H1 (cell line): ENCODE measurements at regions not wholly inside any gene's neighbourhood (a gene's known extent, or its start where the extent isn't known, plus 50 kb on each side); places are given as distances from the start of the nearest gene placed in this dataset.

Source experiments
- CTCF ChIA-PET: fragments of 300-600 bp; sonication (Branson Sonifier 250); formaldehyde crosslinking; loops from one replicate; lab custom pipeline; 2021; ENCODE audit not compliant: partially characterized antibody; lab: Charles Lee
- POLR2A ChIA-PET: fragments of 300-600 bp; sonication (Branson Sonifier 250); formaldehyde crosslinking; loops from one replicate; lab custom pipeline; 2021; ENCODE audit warnings: inconsistent platforms; ENCODE audit not compliant: partially characterized antibody; lab: Charles Lee
- DNase-seq, 2 experiments: peaks; one replicate each; pipeline versions ENCODE4 v3.0.0 to v3.0.0-alpha.2; 2010 to 2022; ENCODE audit warnings: low spot score in 2 of 2, low read depth in 1 of 2, mixed read lengths in 1 of 2
- FAIRE-seq: peaks from 2 replicates; lab custom pipeline; 2011; peaks lifted over from hg19 to GRCh38; lab: Jason Lieb, UNC
- H2AFZ ChIP-seq: 2 replicates; pipeline ENCODE4 v1.8.1; 2012; ENCODE audit warnings: low read length, inconsistent platforms
- H2AK5ac ChIP-seq: 2 replicates; pipeline ENCODE4 v1.6.1; 2013; ENCODE audit warnings: low read depth, low read length
- H2BK120ac ChIP-seq: replicated peaks from 2 replicates; pipeline ENCODE3; 2013; ENCODE audit warnings: low read depth, low read length, inconsistent platforms
- H2BK12ac ChIP-seq: 2 replicates; pipeline ENCODE4 v1.6.1; 2013; ENCODE audit warnings: low read depth, low read length
- H2BK15ac ChIP-seq: 2 replicates; pipeline ENCODE4 v1.6.1; 2013; ENCODE audit warnings: low read length
- H2BK20ac ChIP-seq: 2 replicates; pipeline ENCODE4 v1.6.1; 2013; ENCODE audit warnings: low read length
- H2BK5ac ChIP-seq: 2 replicates; pipeline ENCODE4 v1.6.1; 2013; ENCODE audit warnings: low read depth, low read length
- H3K14ac ChIP-seq: 2 replicates; pipeline ENCODE4 v1.6.1; 2013; ENCODE audit warnings: inconsistent platforms; ENCODE audit not compliant: insufficient read length
- H3K18ac ChIP-seq: 2 replicates; pipeline ENCODE4 v1.6.1; 2013; ENCODE audit warnings: low read length; ENCODE audit errors: extremely low read depth
- H3K23ac ChIP-seq: 2 replicates; pipeline ENCODE4 v1.6.1; 2013; ENCODE audit warnings: inconsistent platforms; ENCODE audit not compliant: insufficient read length
- H3K23me2 ChIP-seq: 2 replicates; pipeline ENCODE4 v1.6.1; 2013; ENCODE audit warnings: low read depth, low read length
- H3K27ac ChIP-seq: 2 replicates; pipeline ENCODE4 v1.6.1; 2011; ENCODE audit warnings: low read depth, low read length, inconsistent platforms
- H3K27me3 ChIP-seq, 4 experiments: replicated peaks in 1 of 4; 1 replicate in 1 of 4; 2 replicates in 3 of 4; pipeline versions ENCODE4 v1.6.1 to v1.8.1; 2011 to 2013; ENCODE audit warnings: low read length in 3 of 4, mild to moderate bottlenecking in 3 of 4, inconsistent platforms in 2 of 4, mixed read lengths in 2 of 4, moderate library complexity in 1 of 4; ENCODE audit not compliant: control insufficient read depth in 3 of 4, insufficient read depth in 3 of 4; ENCODE audit errors: extremely low read depth in 1 of 4
- H3K36me3 ChIP-seq, 4 experiments: 2 replicates each; pipeline versions ENCODE4 v1.6.1 to v1.8.1; 2011 to 2013; ENCODE audit warnings: mild to moderate bottlenecking in 4 of 4, low read length in 3 of 4, moderate library complexity in 2 of 4, control low read depth in 1 of 4, inconsistent platforms in 1 of 4; ENCODE audit not compliant: insufficient read depth in 4 of 4, control insufficient read depth in 2 of 4
- H3K4ac ChIP-seq: replicated peaks from 2 replicates; pipeline ENCODE3; 2013; ENCODE audit warnings: low read length, low read depth, mixed read lengths, inconsistent platforms; ENCODE audit not compliant: insufficient read length
- H3K4me1 ChIP-seq, 4 experiments: replicated peaks in 1 of 4; 1 replicate in 1 of 4; 2 replicates in 3 of 4; pipeline versions ENCODE4 v1.6.1 to v1.8.1; 2011 to 2013; ENCODE audit warnings: low read length in 3 of 4, inconsistent platforms in 2 of 4, mixed read lengths in 1 of 4; ENCODE audit not compliant: insufficient read depth in 4 of 4, control insufficient read depth in 3 of 4
- H3K4me2 ChIP-seq, 2 experiments: 2 replicates each; pipeline versions ENCODE4 v1.6.1 to v1.8.1; 2011 to 2013; ENCODE audit warnings: low read depth in 2 of 2, low read length in 2 of 2, control low read depth in 1 of 2, inconsistent platforms in 1 of 2, mild to moderate bottlenecking in 1 of 2; ENCODE audit not compliant: insufficient read depth in 1 of 2
- H3K4me3 ChIP-seq, 4 experiments: fragments of 200-600, 300-600 bp in 1 of 4; sonication (generic), shearing (Covaris generic), sonication (Bioruptor Twin) in 1 of 4; 2 replicates each; pipeline versions ENCODE4 v1.5.1 to v1.8.1; 2011 to 2016; ENCODE audit warnings: low read length in 4 of 4, low read depth in 3 of 4, control low read depth in 2 of 4, inconsistent platforms in 2 of 4, mild to moderate bottlenecking in 2 of 4, mixed read lengths in 1 of 4, moderate library complexity in 1 of 4; ENCODE audit not compliant: insufficient read depth in 2 of 4; ENCODE audit errors: extremely low read depth in 1 of 4
- H3K56ac ChIP-seq: replicated peaks from 2 replicates; pipeline ENCODE3; 2013; ENCODE audit warnings: low read depth, mild to moderate bottlenecking, mixed read lengths, low read length, inconsistent platforms; ENCODE audit not compliant: insufficient read length
- H3K79me1 ChIP-seq: 2 replicates; pipeline ENCODE4 v1.6.1; 2013; ENCODE audit warnings: low read depth, low read length, control low read depth
- H3K79me2 ChIP-seq, 2 experiments: 2 replicates each; pipeline versions ENCODE4 v1.6.1 to v1.8.1; 2012 to 2013; ENCODE audit warnings: low read length in 2 of 2, mild to moderate bottlenecking in 2 of 2, inconsistent platforms in 1 of 2; ENCODE audit not compliant: insufficient read depth in 2 of 2, control insufficient read depth in 1 of 2
- H3K9ac ChIP-seq, 4 experiments: replicated peaks in 1 of 4; 1 replicate in 1 of 4; 2 replicates in 3 of 4; pipeline versions ENCODE4 v1.6.1 to v1.8.1; 2011 to 2013; ENCODE audit warnings: low read depth in 3 of 4, low read length in 3 of 4, control low read depth in 2 of 4, mild to moderate bottlenecking in 2 of 4, moderate library complexity in 2 of 4, inconsistent platforms in 1 of 4; ENCODE audit errors: extremely low read depth in 1 of 4
- H3K9me3 ChIP-seq, 2 experiments: 2 replicates each; pipeline versions ENCODE4 v1.6.1 to v1.8.1; 2012 to 2013; ENCODE audit warnings: mild to moderate bottlenecking in 2 of 2, moderate library complexity in 2 of 2, control low read depth in 1 of 2, inconsistent platforms in 1 of 2, low read depth in 1 of 2, low read length in 1 of 2, mixed read lengths in 1 of 2; ENCODE audit not compliant: insufficient read depth in 2 of 2
- H4K20me1 ChIP-seq, 2 experiments: replicated peaks in 1 of 2; 2 replicates each; pipeline versions ENCODE3 to v1.8.1; 2011 to 2013; ENCODE audit warnings: inconsistent platforms in 2 of 2, low read length in 2 of 2, mild to moderate bottlenecking in 1 of 2; ENCODE audit not compliant: insufficient read depth in 2 of 2, control insufficient read depth in 1 of 2
- H4K5ac ChIP-seq: 2 replicates; pipeline ENCODE4 v1.6.1; 2013; ENCODE audit warnings: low read length, low read depth, mixed read lengths, inconsistent platforms; ENCODE audit not compliant: insufficient read length
- H4K8ac ChIP-seq: 2 replicates; pipeline ENCODE4 v1.8.0; 2013; ENCODE audit warnings: mild to moderate bottlenecking, moderate library complexity, low read length, inconsistent platforms; ENCODE audit not compliant: insufficient read depth; ENCODE audit errors: extremely low read depth
- H4K91ac ChIP-seq: replicated peaks from 2 replicates; pipeline ENCODE3; 2013; ENCODE audit warnings: low read length, mixed read lengths, inconsistent platforms; ENCODE audit not compliant: insufficient read length
- BCL11A ChIP-seq, 2 experiments: IDR thresholded peaks; one replicate each; pipeline ENCODE4 v1.6.1; 2011; ENCODE audit warnings: low read depth in 2 of 2, low read length in 2 of 2, mild to moderate bottlenecking in 2 of 2
- CREB1 ChIP-seq: IDR thresholded peaks from 2 replicates; pipeline ENCODE4 v1.6.1; 2012; ENCODE audit warnings: inconsistent platforms
- EP300 ChIP-seq, 2 experiments: IDR thresholded peaks; 1 replicate in 1 of 2; 2 replicates in 1 of 2; pipeline ENCODE4 v1.6.1; 2011 to 2012; ENCODE audit warnings: low read depth in 2 of 2, low read length in 2 of 2, mild to moderate bottlenecking in 2 of 2, borderline replicate concordance in 1 of 2, inconsistent platforms in 1 of 2, moderate library complexity in 1 of 2
- EZH2 ChIP-seq: fragments of 200-600 bp; sonication (generic); IDR thresholded peaks from 2 replicates; pipeline ENCODE4 v1.7.1; 2012; ENCODE audit warnings: low read depth, mild to moderate bottlenecking, moderate library complexity, low read length, inconsistent platforms; ENCODE audit not compliant: severe bottlenecking
- PHF8 ChIP-seq: fragments of 200-600 bp; sonication (generic); conservative IDR thresholded peaks from 2 replicates; pipeline ENCODE4 v1.7.1; 2012; ENCODE audit warnings: low read depth, mild to moderate bottlenecking, inconsistent platforms, low read length, moderate library complexity
- RAD21 ChIP-seq, 2 experiments: IDR thresholded peaks in 1 of 2; conservative IDR thresholded peaks in 1 of 2; 2 replicates each; pipeline ENCODE4 v1.6.1; 2011; ENCODE audit warnings: low read depth in 2 of 2, low read length in 2 of 2, improper control_type of control experiment in 1 of 2, inconsistent platforms in 1 of 2, mild to moderate bottlenecking in 1 of 2, moderate library complexity in 1 of 2
- SIRT6 ChIP-seq: IDR thresholded peaks from one replicate; pipeline ENCODE4 v1.7.1; 2012; ENCODE audit warnings: low read length, inconsistent platforms
- SP2 ChIP-seq: IDR thresholded peaks from 2 replicates; pipeline ENCODE4 v1.6.1; 2012; ENCODE audit warnings: mild to moderate bottlenecking, low read length, inconsistent platforms
- SRF ChIP-seq: IDR thresholded peaks from 2 replicates; pipeline ENCODE4 v1.6.1; 2011; ENCODE audit warnings: mild to moderate bottlenecking, low read depth, low read length, moderate library complexity
- TAF1 ChIP-seq: IDR thresholded peaks from 2 replicates; pipeline ENCODE4 v1.6.1; 2011; ENCODE audit warnings: mild to moderate bottlenecking, low read depth, low read length
- TBP ChIP-seq: IDR thresholded peaks from 2 replicates; pipeline ENCODE4 v1.6.1; 2011; ENCODE audit warnings: low read depth, low read length, improper control_type of control experiment
- TCF12 ChIP-seq: IDR thresholded peaks from 2 replicates; pipeline ENCODE4 v1.6.1; 2011; ENCODE audit warnings: low read depth, mild to moderate bottlenecking, low read length
- TEAD4 ChIP-seq: IDR thresholded peaks from 2 replicates; pipeline ENCODE4 v1.6.1; 2012; ENCODE audit warnings: low read depth, low read length, inconsistent platforms, mixed read lengths
- WGBS, 2 experiments: shearing (Covaris generic) in 1 of 2; methylation state at CpG; one replicate each; pipeline versions ENCODE4 v1.1.6 to v1.1.7; 2013 to 2015; ENCODE audit warnings: low lambda C conversion rate in 2 of 2, mixed read lengths in 2 of 2, inconsistent platforms in 1 of 2, low coverage in 1 of 2, missing lambda C conversion rate in 1 of 2; ENCODE audit not compliant: insufficient replicate concordance in 2 of 2, insufficient coverage in 1 of 2, insufficient read length in 1 of 2; ENCODE audit errors: extremely low coverage in 1 of 2, missing lambda C conversion rate in 1 of 2; 5-methylcytosine and 5-hydroxymethylcytosine counted together

DNA sequence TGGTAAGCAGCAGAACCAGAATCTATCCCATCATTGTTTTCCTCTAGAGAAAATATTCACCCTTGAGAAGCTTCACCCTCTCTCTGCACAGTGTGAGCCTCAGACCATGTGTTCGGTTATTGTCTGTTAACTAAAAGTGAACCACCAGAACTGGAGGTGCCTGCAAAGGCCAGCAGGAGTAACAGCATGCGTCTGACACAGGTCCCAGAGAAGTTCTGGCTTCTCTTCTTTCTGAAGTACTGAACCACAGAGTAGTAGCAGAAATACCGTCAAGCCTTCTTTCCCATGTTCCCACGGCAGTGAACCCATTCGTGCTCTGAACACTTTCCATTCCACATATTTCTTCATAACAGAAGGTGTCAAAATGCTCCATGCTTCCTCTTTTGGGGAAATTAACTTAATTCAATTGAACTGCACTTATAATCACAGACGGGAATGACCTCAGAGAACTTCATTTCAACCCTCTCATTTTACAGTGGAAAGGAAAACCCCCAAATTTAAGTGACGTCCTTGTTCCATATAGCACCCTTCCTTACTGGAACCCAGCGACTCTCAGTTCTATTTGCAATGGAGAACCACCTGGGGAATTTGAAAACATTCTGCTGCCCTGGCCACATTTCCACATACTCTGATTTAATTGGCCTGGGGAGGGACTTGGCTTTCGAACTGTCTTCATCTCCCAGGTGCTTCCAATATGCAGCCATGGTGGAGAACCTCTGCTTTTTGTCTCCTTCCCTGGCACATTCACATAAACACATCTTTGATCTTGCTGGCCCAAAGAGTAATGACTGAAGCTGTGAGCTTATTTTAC, 519.1 kb downstream of the RNF144A start:
- H3K23me2 ChIP-seq: no peaks in the 10 kb centered on the region
- H3K9ac ChIP-seq: no peak overlapping the region
- H3K4me3 ChIP-seq: no peak overlapping the region
- H3K36me3 ChIP-seq: no peaks in the 10 kb centered on the region
- H4K20me1 ChIP-seq: no peaks in the 10 kb centered on the region
- H3K79me2 ChIP-seq: no peaks in the 10 kb centered on the region
- POLR2A ChIA-PET: interaction anchor here (0.6 kb wide), 1 partner anchor 1246 kb away, joined by 3 read pairs; no protein-coding TSS in a partner anchor
- H3K9me3 ChIP-seq: peaks cover 10 to 13% of the 10 kb centered on the region in 2 experiments; a peak in 3 of 4 replicates
- peak overlapping the region; percentile 44 for H2BK120ac ChIP-seq
- H2BK5ac ChIP-seq: no peak overlapping the region; the same call in 1 of the 2 replicates
- H2AK5ac ChIP-seq: 0 out of 2 replicates have a peak overlapping the region, but pooled peaks have one; percentile 8
- H3K14ac ChIP-seq: no peak overlapping the region
- H2AFZ ChIP-seq: no peak overlapping the region
- peaks cover 0 to 3% (median 2%) of the 10 kb centered on the region in 4 experiments; a peak in 3 of 7 replicates for H3K4me1 ChIP-seq
- no peaks in the 10 kb centered on the region for H3K79me1 ChIP-seq
- H3K4me2 ChIP-seq: no peak overlapping the region
- H3K56ac ChIP-seq: no peak overlapping the region
- no peak overlapping the region for H3K27ac ChIP-seq
- H3K18ac ChIP-seq: no peak overlapping the region
- no peak overlapping the region for H3K23ac ChIP-seq
- FAIRE-seq: no peak
- no peak overlapping the region for H2BK15ac ChIP-seq
- H4K91ac ChIP-seq: no peak overlapping the region
- WGBS, 2 experiments: 91% methylated on average over 9 of the region's 9 CpGs; no CpG with 5 or more reads in 1 of the 2 experiments
- H3K4ac ChIP-seq: no peak overlapping the region
- no peak for DNase-seq
- peaks cover 0 to 2% (median 0%) of the 10 kb centered on the region in 4 experiments; a peak in 2 of 7 replicates for H3K27me3 ChIP-seq
- H2BK12ac ChIP-seq: no peak overlapping the region
- no peak overlapping the region; the same call in 1 of the 2 replicates for H4K8ac ChIP-seq
- CTCF ChIA-PET: interaction anchor here (0.8 kb wide), 1 partner anchor 43 kb away, joined by 3 read pairs; no protein-coding TSS in a partner anchor
- H2BK20ac ChIP-seq: peak overlapping the region; percentile 40; the same call in 1 of the 2 replicates
- H4K5ac ChIP-seq: no peak overlapping the region
- TF ChIP-seq TAF1 (no peak), TEAD4 (no peak), SIRT6 (no peak), EZH2 (no peak), SP2 (no peak), TBP (no peak), BCL11A (IDR thresholded peaks at IDR 0.05; ENCODE audit: low read depth in 2 of 2, low read length in 2 of 2) (no peak), PHF8 (no peak), RAD21 (IDR thresholded peaks at IDR 0.05 in 1 of 2, conservative IDR thresholded peaks at IDR 0.05 in 1 of 2; ENCODE audit: low read depth in 2 of 2, low read length in 2 of 2) (no peak), TCF12 (no peak), EP300 (IDR thresholded peaks at IDR 0.05; ENCODE audit: borderline replicate concordance in 1 of 2, low read depth in 2 of 2, low read length in 2 of 2) (no peak), CREB1 (no peak), SRF (no peak)
